Mucosa of stomach (tissue), 1 donor: ENCODE measurements at regions not wholly inside any gene's neighbourhood (a gene's known extent, or its start where the extent isn't known, plus 50 kb on each side); places are given as distances from the start of the nearest gene placed in this dataset.

Source experiments
- H3K27me3 ChIP-seq: one replicate; pipeline ENCODE4 v1.7.0; 2013; ENCODE audit warnings: mild to moderate bottlenecking, low read length; ENCODE audit not compliant: control insufficient read depth, insufficient read depth
- H3K36me3 ChIP-seq: one replicate; pipeline ENCODE4 v1.7.0; 2013; ENCODE audit warnings: low read length; ENCODE audit not compliant: control insufficient read depth, insufficient read depth
- H3K4me1 ChIP-seq: one replicate; pipeline ENCODE4 v1.7.0; 2013; ENCODE audit warnings: mild to moderate bottlenecking, low read length; ENCODE audit not compliant: control insufficient read depth, insufficient read depth
- H3K4me3 ChIP-seq: one replicate; pipeline ENCODE4 v1.7.0; 2013; ENCODE audit warnings: low read length
- H3K9ac ChIP-seq: one replicate; pipeline ENCODE4 v1.7.0; 2013; ENCODE audit warnings: mild to moderate bottlenecking, low read length, moderate library complexity
- H3K9me3 ChIP-seq: one replicate; pipeline ENCODE4 v1.7.0; 2013; ENCODE audit warnings: mild to moderate bottlenecking, low read length, moderate library complexity; ENCODE audit not compliant: control insufficient read depth
- donor health status: Pancreatic carcinoma.

DNA sequence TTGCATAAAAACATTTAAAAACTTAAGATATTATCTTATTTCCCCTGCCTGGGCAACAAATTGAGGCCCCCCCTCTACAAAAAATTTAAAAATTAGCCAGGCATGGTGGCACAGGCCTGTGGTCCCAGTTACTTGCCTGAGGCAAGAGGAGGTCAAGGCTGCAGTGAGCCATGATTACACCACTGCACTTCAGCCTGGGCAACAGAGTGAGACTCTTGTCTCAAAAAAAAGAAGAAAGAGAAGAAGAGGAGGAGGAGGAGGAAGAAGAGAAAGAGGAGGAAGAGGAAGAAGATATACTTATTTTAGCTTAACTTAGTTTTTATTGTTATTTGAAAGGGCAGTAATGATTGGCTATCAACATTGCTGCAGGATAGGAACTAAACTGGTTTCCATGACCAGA is 73.8 kb upstream of the IPO9 start:
- Histone ChIP-seq H3K4me1 (no peaks in the 10 kb centered on the region), H3K9me3 (no peaks in the 10 kb centered on the region), H3K36me3 (no peaks in the 10 kb centered on the region), H3K4me3 (no peak overlapping the region), H3K9ac (no peak overlapping the region), H3K27me3 (no peaks in the 10 kb centered on the region)

DNA sequence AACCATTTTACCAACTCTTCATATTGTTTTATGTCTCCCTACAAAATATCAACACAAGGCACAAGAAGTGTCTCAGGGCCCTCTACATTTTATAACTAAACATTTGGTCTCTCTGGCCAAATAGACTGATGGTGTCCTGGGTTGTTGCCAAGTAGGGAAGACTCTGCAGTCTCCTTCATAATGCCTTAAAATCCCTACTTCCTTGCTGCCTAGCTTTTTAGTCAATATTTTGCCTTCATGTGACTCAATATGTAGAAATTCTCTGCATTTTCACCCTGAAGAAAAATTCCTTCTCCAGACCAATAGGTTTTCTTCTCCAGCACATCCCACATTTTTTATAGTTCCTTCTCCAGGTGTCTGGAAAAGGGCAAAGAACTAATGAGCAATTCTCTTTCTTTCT is 72.6 kb upstream of the IPO9 start:
- Histone ChIP-seq H3K27me3 (no peaks in the 10 kb centered on the region), H3K9me3 (no peaks in the 10 kb centered on the region), H3K4me3 (no peak overlapping the region), H3K4me1 (no peaks in the 10 kb centered on the region), H3K9ac (no peak overlapping the region), H3K36me3 (no peaks in the 10 kb centered on the region)

DNA sequence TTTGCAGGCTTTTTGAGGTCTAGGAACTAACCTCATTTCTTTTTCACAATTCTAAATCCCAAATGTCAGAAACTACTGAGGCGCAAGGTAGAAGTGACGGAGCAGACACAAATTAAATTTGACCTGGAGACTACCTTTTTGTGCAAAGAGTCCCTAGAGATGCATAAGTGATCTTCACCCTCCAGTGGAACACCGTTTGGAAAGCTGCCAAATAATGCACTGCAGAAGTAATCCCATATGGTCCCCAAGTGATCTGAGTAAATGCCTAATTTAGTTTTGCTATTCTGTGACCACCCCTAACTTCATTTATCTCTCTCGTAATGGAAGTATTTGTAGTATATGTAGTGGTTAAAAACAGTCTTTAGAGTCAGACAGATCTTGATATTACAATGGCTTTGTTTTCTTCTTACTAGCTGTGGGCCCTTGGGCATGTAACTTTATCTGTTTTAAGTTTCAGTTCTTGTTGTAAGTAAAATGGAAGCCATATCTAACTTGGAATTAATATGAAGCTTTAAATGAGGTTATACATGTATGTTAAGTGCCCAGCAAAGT is 70.4 kb upstream of the IPO9 start:
- Histone ChIP-seq H3K4me3 (no peak overlapping the region), H3K27me3 (no peaks in the 10 kb centered on the region), H3K9ac (no peak overlapping the region), H3K9me3 (no peaks in the 10 kb centered on the region), H3K36me3 (no peaks in the 10 kb centered on the region), H3K4me1 (no peaks in the 10 kb centered on the region)

DNA sequence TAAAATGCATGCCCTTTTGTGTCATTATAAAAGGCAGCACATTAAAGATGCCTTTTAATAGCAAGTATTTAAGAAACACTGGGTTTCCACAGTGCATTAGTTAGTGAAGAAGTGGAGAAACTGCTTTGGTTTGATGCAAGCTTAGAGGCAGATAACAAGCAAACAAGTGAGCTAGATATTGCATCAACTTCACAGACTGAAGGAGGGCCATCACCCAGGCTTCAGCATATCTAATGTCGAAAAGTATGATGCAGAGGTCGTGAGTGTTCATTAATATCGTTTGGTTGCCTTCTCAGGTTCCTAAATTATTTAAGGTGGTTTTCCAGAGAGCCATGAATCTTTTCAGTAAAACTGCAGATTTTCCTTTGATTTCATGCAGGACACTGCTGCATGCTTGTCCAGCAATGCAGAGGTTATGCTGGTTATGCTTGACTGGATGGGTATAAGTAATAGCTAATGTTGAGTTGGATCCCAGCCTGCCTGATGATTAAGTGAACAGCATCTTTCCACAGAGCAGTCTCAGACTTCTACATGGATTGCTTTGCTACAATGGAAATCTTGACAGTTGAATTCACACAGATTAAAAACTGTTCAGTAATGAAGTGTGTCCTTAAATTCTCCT is 69.7 kb upstream of the IPO9 start:
- H3K36me3 ChIP-seq: no peaks in the 10 kb centered on the region
- H3K27me3 ChIP-seq: no peaks in the 10 kb centered on the region
- H3K9me3 ChIP-seq: no peaks in the 10 kb centered on the region
- H3K4me3 ChIP-seq: no peak overlapping the region
- H3K9ac ChIP-seq: no peak overlapping the region
- H3K4me1 ChIP-seq: no peaks in the 10 kb centered on the region

DNA sequence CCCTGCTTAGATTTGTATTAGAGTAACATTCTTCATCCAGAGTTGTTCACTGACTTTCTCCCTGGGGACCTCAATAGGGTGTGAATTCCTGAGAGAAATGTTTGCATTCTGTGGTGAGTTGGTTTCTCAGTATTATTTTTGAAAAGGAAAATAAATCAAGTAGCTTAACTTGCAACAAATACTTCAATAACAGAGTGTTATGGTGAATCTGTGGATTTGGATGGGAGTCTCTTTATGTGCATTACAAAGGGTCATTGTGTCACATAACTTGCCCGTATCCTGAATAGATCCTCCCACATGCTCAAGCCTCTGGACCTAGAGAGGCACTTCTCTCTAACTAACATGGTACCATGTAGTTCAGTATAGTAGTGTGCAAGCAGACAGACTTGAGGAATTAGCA is 68.4 kb upstream of the IPO9 start:
- H3K4me3 ChIP-seq: no peak overlapping the region

DNA sequence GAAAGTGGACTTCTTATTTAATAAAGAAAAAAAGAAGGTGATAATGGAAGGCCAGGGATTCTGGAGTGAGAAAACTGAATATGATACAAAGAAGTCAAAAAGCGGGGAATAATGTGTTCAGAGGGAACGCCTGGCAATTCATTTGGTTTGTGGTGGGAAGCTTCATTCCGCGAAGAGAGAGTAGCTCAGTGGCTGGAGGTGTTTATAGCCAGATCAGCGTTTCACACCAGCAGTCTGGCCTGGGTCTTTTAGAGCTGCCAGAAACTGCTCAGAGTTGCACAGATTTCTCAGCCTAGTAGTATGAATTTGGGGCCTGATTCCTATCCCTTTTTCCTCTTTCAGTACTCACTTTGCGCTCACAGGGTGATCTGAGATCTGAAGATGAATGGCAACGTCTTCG is 67.8 kb upstream of the IPO9 start:
- Histone ChIP-seq H3K4me3 (no peak overlapping the region), H3K36me3 (no peaks in the 10 kb centered on the region), H3K9ac (no peak overlapping the region), H3K27me3 (no peaks in the 10 kb centered on the region), H3K9me3 (no peaks in the 10 kb centered on the region), H3K4me1 (no peaks in the 10 kb centered on the region)

More for the DNA sequence above, 68.4 kb upstream of the IPO9 start:
- Histone ChIP-seq H3K4me1 (no peaks in the 10 kb centered on the region), H3K27me3 (no peaks in the 10 kb centered on the region), H3K36me3 (no peaks in the 10 kb centered on the region), H3K9me3 (no peaks in the 10 kb centered on the region), H3K9ac (no peak overlapping the region)

DNA sequence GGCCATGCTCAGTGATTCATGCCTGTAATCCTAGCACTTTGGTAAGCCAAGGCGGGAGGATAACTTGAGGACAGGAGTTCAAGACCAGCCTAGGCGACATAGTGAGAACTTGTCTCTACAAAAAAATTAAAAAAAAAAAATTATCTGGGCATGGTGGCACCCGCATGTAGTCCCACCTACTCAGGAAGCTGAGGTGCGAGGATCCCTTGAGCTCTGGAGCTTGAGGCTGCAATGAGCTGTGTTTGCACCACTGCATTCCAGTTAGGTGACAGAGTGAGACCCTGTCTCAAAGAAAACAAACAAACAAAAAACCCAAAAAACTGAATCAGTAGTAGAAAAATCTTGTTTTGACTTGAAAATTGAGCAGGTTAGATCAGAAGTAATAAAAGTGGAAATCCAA is 67.1 kb upstream of the IPO9 start:
- no peak overlapping the region for H3K9ac ChIP-seq

DNA sequence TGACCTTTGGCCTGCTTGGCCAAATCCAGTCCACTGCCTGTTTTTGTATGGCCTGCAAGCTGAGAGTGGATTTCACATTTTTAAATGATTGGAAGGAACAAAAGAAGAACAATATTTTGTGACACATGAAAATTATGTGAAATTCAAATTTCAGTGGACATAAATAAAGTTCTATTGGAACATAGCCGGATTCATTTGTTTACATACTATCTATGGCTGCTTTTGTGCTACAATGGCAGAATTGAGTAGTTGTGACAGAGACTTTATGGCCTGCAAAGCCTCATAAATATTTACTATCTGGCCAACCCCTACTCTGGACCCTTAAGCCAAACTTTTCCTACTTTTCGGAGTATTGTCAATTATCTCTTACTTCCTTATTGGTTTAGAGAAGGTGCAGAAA is 66.6 kb upstream of the IPO9 start:
- Histone ChIP-seq H3K4me3 (no peak overlapping the region), H3K27me3 (no peaks in the 10 kb centered on the region), H3K9ac (no peak overlapping the region), H3K9me3 (no peaks in the 10 kb centered on the region), H3K4me1 (no peaks in the 10 kb centered on the region), H3K36me3 (no peaks in the 10 kb centered on the region)

More for the DNA sequence above, 67.1 kb upstream of the IPO9 start:
- no peaks in the 10 kb centered on the region for H3K36me3 ChIP-seq
- no peak overlapping the region for H3K4me3 ChIP-seq
- H3K9me3 ChIP-seq: no peaks in the 10 kb centered on the region
- H3K4me1 ChIP-seq: no peaks in the 10 kb centered on the region
- no peaks in the 10 kb centered on the region for H3K27me3 ChIP-seq

DNA sequence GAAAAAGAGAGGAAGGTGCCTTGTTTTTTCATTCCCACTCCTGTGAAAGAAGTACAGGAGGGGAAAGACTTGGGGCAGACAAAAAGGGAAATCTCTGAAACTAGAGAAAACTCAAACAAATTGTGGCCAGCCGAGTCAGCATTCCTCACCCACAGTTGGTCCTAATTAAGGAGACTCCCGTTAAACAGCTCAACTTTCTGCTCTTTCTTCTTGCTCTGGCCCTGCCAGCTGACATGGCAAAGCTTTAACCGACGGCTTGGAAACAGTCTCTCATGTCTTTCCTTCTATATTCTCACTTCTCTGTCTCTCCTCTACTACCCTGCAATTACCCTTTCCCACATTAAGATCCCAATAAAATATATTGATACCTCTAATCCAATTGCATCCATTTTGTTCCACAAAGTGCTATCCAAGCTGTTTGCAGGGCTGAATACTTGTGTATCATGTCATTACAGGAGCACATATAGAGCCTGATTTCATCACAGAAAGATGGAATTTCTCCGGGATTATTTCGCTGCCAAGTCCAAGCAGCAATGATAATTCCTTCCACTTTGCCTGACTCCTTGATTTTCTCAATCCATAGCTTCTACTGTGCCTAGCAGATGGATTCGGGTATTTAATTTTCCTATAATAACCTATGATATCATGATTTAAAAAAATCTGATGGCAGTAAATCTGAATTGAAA is 65.4 kb upstream of the IPO9 start:
- peaks cover 3% of the 10 kb centered on the region for H3K4me1 ChIP-seq
- no peaks in the 10 kb centered on the region for H3K36me3 ChIP-seq
- H3K27me3 ChIP-seq: no peaks in the 10 kb centered on the region
- H3K9me3 ChIP-seq: no peaks in the 10 kb centered on the region
- H3K9ac ChIP-seq: no peak overlapping the region
- no peak overlapping the region for H3K4me3 ChIP-seq

DNA sequence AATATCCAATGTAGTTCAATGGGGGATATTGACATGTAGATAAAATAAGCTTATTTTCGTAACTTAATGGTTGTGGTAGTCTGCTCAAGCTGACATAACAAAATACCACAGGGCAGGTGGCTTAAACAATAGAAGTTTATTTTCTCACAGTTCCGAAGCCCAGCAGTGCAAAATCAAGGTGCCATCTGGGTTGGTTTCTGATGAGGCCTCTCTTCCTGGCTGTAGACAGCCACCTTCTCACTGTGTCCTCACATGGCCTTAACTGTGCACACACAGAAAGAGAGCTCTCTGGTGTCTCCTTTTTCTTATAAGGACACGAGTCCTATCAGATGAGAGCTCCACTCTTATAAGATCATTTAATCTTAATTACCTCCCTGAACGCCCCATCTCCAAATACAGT is 64.8 kb upstream of the IPO9 start:
- H3K9ac ChIP-seq: no peak overlapping the region
- H3K27me3 ChIP-seq: no peaks in the 10 kb centered on the region
- no peak overlapping the region for H3K4me3 ChIP-seq
- no peaks in the 10 kb centered on the region for H3K36me3 ChIP-seq
- peaks cover 4% of the 10 kb centered on the region for H3K4me1 ChIP-seq
- no peaks in the 10 kb centered on the region for H3K9me3 ChIP-seq

DNA sequence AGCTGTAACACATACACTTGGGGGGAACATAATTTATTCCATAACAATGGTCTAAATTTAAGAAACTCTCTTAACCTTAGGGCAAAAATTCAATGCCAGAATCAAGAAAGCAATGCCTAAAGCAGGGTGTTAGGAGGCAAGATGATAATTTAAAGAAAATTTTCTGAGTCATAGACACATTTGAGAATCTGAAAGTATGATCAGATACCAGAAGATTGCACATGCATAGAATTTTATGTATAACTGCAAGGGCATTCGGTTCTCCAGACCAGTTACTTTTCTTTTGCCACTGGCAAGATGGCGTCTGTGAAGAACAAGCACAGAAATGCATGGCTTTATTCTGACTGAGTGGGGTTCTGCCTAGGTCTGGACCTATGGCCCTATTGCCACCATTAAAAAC is 64.4 kb upstream of the IPO9 start:
- no peak overlapping the region for H3K9ac ChIP-seq
- H3K4me3 ChIP-seq: no peak overlapping the region
- no peaks in the 10 kb centered on the region for H3K36me3 ChIP-seq
- no peaks in the 10 kb centered on the region for H3K27me3 ChIP-seq
- no peaks in the 10 kb centered on the region for H3K9me3 ChIP-seq
- H3K4me1 ChIP-seq: peaks cover 4% of the 10 kb centered on the region

DNA sequence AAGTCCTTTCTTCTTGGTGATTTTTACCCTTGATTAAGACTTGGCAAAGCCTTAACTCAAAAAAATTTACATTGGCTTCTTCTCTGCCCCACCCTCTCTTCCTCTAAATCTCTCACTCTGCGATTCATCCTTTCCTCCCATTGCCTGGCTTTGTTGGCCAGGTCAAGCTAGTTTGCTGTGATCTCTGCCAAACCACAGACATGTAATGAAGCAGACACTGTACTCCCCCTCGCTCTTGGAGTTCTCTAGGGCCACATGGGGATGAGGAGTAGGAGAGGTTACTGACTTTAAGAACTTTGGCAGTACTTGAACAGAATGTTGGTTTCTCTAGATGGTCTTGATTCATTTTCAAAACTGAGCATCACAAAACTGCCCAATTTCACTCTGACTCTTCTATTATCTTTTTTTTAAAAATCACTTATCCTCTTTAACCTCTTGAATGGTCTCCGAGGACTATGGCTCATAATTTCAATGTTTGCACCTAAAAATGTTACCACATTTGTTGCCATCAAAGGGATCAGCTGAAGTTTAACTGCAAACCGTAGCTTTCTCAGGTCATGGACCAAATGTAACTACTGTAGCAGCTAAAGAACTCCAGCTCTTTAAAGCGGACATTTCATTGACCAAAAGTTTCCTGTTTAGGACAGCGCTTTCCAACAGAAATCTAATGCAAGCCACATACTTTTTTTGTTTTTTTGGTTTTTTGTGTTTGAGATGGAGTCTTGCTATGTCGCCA is 62.7 kb upstream of the IPO9 start:
- Histone ChIP-seq H3K4me1 (peaks cover 15% of the 10 kb centered on the region), H3K27me3 (no peaks in the 10 kb centered on the region), H3K4me3 (no peak overlapping the region), H3K9ac (no peak overlapping the region), H3K9me3 (no peaks in the 10 kb centered on the region), H3K36me3 (no peaks in the 10 kb centered on the region)
